PC-3 (cell line): ENCODE measurements at regions not wholly inside any gene's neighbourhood (a gene's known extent, or its start where the extent isn't known, plus 50 kb on each side); places are given as distances from the start of the nearest gene placed in this dataset.

Experiments used
- CTCF ChIP-seq: fragments of 300-600 bp; sonication (generic); conservative IDR thresholded peaks from 2 replicates; pipeline ENCODE4 v1.5.1; 2017; ENCODE audit warnings: antibody characterized with exemption, low read depth, mild to moderate bottlenecking, low read length
- EZH2 ChIP-seq: fragments of 300-600 bp; sonication (generic); IDR thresholded peaks from one replicate; pipeline ENCODE4 v1.6.1; 2017; ENCODE audit warnings: antibody characterized with exemption, mild to moderate bottlenecking, low read length; ENCODE audit not compliant: unreplicated experiment
- EZH2phosphoT487 ChIP-seq: fragments of 300-600 bp; sonication (generic); IDR thresholded peaks from 2 replicates; pipeline ENCODE4 v1.6.1; 2018; ENCODE audit warnings: mild to moderate bottlenecking, antibody characterized with exemption, low read length, borderline replicate concordance

GRCh38 chr9:134515026-134515821 lies 126.4 kb upstream of the COL5A1 start:
- no peak for TF ChIP-seq CTCF
- TF ChIP-seq EZH2 = no peak
- TF ChIP-seq EZH2phosphoT487 = no peak
